ENCODE measurements at regions not wholly inside any gene's neighbourhood (a gene's known extent, or its start where the extent isn't known, plus 50 kb on each side); places are given as distances from the start of the nearest gene placed in this dataset.

DNA sequence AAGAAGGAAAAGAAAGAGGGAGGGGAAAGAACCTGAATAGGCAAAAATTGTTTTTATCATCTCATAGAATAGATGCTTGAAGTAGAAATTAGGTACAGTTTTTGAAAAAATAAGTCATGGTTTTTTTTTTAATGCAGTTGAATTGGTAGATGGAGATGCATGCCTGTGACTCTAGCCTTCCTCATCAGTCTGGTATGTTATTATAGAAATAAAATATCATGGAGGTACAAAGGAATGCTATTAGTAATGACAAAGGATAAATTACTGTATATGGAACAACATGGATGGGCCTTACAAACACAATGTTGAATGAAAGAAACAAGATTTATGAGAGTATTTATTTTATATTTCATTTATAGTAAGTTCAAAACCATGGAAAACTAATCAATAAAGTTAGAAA lies 162.4 kb upstream of the GALNT15 start:
- TF ChIP-seq, protein P1, sequence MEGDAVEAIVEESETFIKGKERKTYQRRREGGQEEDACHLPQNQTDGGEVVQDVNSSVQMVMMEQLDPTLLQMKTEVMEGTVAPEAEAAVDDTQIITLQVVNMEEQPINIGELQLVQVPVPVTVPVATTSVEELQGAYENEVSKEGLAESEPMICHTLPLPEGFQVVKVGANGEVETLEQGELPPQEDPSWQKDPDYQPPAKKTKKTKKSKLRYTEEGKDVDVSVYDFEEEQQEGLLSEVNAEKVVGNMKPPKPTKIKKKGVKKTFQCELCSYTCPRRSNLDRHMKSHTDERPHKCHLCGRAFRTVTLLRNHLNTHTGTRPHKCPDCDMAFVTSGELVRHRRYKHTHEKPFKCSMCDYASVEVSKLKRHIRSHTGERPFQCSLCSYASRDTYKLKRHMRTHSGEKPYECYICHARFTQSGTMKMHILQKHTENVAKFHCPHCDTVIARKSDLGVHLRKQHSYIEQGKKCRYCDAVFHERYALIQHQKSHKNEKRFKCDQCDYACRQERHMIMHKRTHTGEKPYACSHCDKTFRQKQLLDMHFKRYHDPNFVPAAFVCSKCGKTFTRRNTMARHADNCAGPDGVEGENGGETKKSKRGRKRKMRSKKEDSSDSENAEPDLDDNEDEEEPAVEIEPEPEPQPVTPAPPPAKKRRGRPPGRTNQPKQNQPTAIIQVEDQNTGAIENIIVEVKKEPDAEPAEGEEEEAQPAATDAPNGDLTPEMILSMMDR (IDR thresholded peaks at IDR 0.05; ENCODE audit: extremely low read depth in 1 of 2, insufficient read depth in 1 of 2, low read depth in 1 of 2, low read length in 2 of 2): no peak
- TF ChIP-seq EZH2 (IDR thresholded peaks at IDR 0.05; ENCODE audit: borderline replicate concordance, low read depth, low read length, severe bottlenecking): no peak
- TF ChIP-seq, protein P2, sequence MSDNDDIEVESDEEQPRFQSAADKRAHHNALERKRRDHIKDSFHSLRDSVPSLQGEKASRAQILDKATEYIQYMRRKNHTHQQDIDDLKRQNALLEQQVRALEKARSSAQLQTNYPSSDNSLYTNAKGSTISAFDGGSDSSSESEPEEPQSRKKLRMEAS (IDR thresholded peaks at IDR 0.05; ENCODE audit: insufficient read depth, insufficient read length): no peak
- TF ChIP-seq POLR2AphosphoS5 (IDR thresholded peaks at IDR 0.05; ENCODE audit: insufficient read depth, low read depth, low read length): no peak
- no peak for TF ChIP-seq POLR2A (IDR thresholded peaks at IDR 0.05; ENCODE audit: low read depth, low read length)
- no peak for TF ChIP-seq FOS (IDR thresholded peaks at IDR 0.05; ENCODE audit: borderline replicate concordance, insufficient read depth, low read length)
- TF ChIP-seq MYC (IDR thresholded peaks at IDR 0.05; ENCODE audit: low read depth, low read length): no peak
- TF ChIP-seq JUN (IDR thresholded peaks at IDR 0.05; ENCODE audit: borderline replicate concordance, insufficient read depth, insufficient read length, low read depth): no peak
- no peak for TF ChIP-seq GATA2 (IDR thresholded peaks at IDR 0.05; ENCODE audit: insufficient read depth, insufficient read length, low read depth, low read length)

Data from endothelial cell of umbilical vein (primary cell).